Adrenal gland (tissue), 9 donors: ENCODE measurements at regions not wholly inside any gene's neighbourhood (a gene's known extent, or its start where the extent isn't known, plus 50 kb on each side); places are given as distances from the start of the nearest gene placed in this dataset.

Experiments
- DNase-seq, 7 donors: peaks; one replicate each; pipeline ENCODE4 v3.0.0-alpha.2; 2019 to 2020
- H3K27ac ChIP-seq, 5 donors: fragments of 200-600 bp; sonication (generic) in 4 of 5; 1 replicate in 3 of 5; 2 replicates in 2 of 5; pipeline versions ENCODE4 v1.5.1 to v1.8.0; 2016 to 2020; ENCODE audit warnings: mild to moderate bottlenecking in 1 of 5
- H3K27me3 ChIP-seq: fragments of 200-600 bp; 2 replicates; pipeline ENCODE4 v1.8.0; 2021
- H3K36me3 ChIP-seq, 2 donors: fragments of 200-600 bp; replicated peaks in 1 of 2; 1 replicate in 1 of 2; 2 replicates in 1 of 2; pipeline versions ENCODE4 v1.5.1 to v1.8.0; 2018 to 2022
- H3K4me1 ChIP-seq, 2 donors: fragments of 200-600 bp; replicated peaks in 1 of 2; 1 replicate in 1 of 2; 2 replicates in 1 of 2; pipeline versions ENCODE4 v1.5.1 to v1.8.0; 2018 to 2021
- H3K4me3 ChIP-seq, 4 donors: fragments of 200-600 bp; sonication (generic) in 3 of 4; one replicate each; pipeline ENCODE4 v1.5.1; 2016 to 2018
- H3K9me3 ChIP-seq, 3 donors: fragments of 200-600 bp; sonication (generic) in 1 of 3; replicated peaks in 1 of 3; 1 replicate in 2 of 3; 2 replicates in 1 of 3; pipeline versions ENCODE4 v1.5.1 to v1.8.0; 2016 to 2021
- CTCF ChIP-seq, 6 experiments: fragments of 450-650 bp in 4 of 6; fragments of 200-600 bp in 2 of 6; sonication (generic) in 1 of 6; IDR thresholded peaks; 1 replicate in 5 of 6; 2 replicates in 1 of 6; pipeline versions ENCODE4 v1.5.1 to v1.8.0; 2016 to 2021; ENCODE audit warnings: antibody characterized with exemption in 6 of 6, mild to moderate bottlenecking in 2 of 6, moderate library complexity in 1 of 6
- POLR2A ChIP-seq, 2 donors: fragments of 450-650 bp; IDR thresholded peaks; one replicate each; pipeline ENCODE4 v1.6.1; 2017; ENCODE audit warnings: antibody characterized with exemption in 2 of 2, mild to moderate bottlenecking in 2 of 2, moderate library complexity in 1 of 2
- WGBS, 4 donors: extraction: QIAGEN DNeasy Blood & Tissue Kit in 2 of 4; methylation state at CpG; one replicate each; pipeline versions ENCODE4 v1.1.5 to v1.1.7; 2013 to 2017; 5-methylcytosine and 5-hydroxymethylcytosine counted together
- intact Hi-C, 2 donors: fragments of 100-400 bp; cut with DNase I; formaldehyde crosslinking; loops; one replicate each; pipeline versions ENCODE4 v1.14.1 to v1.15.0; 2022 to 2023
- donor health status: healthy with polysubstance abuse.
- donor health status: Bipolar disorder and iron deficiency.
- donor health status: DM: yes; HTN: yes; CAD: no.
- donor health status: DM: no; HTN: no; CAD: no.
- donor health status: DM: no; HTN: no; CAD: no.

- no peak for DNase-seq
- H3K36me3 ChIP-seq: no peaks in the 10 kb centered on the region
- H3K4me3 ChIP-seq: no peak overlapping the region
- H3K27me3 ChIP-seq: no peaks in the 10 kb centered on the region
- intact Hi-C loops: no loop called here
- no peaks in the 10 kb centered on the region for H3K9me3 ChIP-seq
- TF ChIP-seq POLR2A (IDR thresholded peaks at IDR 0.05): no peak
- TF ChIP-seq CTCF (IDR thresholded peaks at IDR 0.05): no peak
- 67 to 100% (median 73%) methylated on average over 1 to 4 of the region's 4 CpGs for WGBS, 4 donors
- H3K27ac ChIP-seq: no peak overlapping the region
- H3K4me1 ChIP-seq: no peaks in the 10 kb centered on the region
Observed at GRCh38 chr2:35356332-35356731, 999.2 kb upstream of the CRIM1 start.

DNA sequence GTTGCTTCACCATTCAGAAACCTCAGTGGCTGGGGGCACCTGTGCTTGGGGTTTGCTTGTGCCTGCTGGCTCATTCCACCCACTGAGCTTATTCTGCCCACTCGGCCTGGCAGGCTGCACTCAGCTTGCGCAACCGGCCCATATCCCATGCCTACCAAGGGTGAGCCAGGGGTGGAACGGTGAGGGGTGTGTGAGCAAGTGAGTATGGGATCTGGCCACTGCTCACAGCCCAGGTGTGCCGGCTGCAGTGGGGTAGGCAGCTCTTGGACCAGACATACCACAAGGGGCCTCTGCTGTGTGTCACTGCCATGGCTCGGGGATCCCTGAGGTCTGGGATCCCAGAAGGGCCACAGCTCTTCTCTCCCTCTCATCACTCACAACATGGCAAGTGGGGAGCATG, 1000.5 kb upstream of the CRIM1 start:
- Histone ChIP-seq H3K4me3 (no peak overlapping the region), H3K9me3 (no peaks in the 10 kb centered on the region), H3K4me1 (no peaks in the 10 kb centered on the region), H3K27me3 (no peaks in the 10 kb centered on the region), H3K27ac (no peak overlapping the region), H3K36me3 (no peaks in the 10 kb centered on the region)
- 83 to 100% (median 90%) methylated on average over 1 to 6 of the region's 6 CpGs for WGBS, 4 donors
- intact Hi-C loops: no loop called here
- TF ChIP-seq CTCF (IDR thresholded peaks at IDR 0.05): no peak
- no peak for TF ChIP-seq POLR2A (IDR thresholded peaks at IDR 0.05)
- DNase-seq: no peak

- DNase-seq: no peak
- no peaks in the 10 kb centered on the region for H3K9me3 ChIP-seq
- no peaks in the 10 kb centered on the region for H3K4me1 ChIP-seq
- H3K27me3 ChIP-seq: no peaks in the 10 kb centered on the region
- no peak overlapping the region for H3K4me3 ChIP-seq
- 78 to 85% (median 84%) methylated on average over 7 of the region's 7 CpGs for WGBS, 4 donors
- no peaks in the 10 kb centered on the region for H3K36me3 ChIP-seq
- TF ChIP-seq CTCF (IDR thresholded peaks at IDR 0.05) (no peak), POLR2A (IDR thresholded peaks at IDR 0.05) (no peak)
- intact Hi-C loops: no loop called here
- H3K27ac ChIP-seq: no peak overlapping the region
Observed at GRCh38 chr2:35347561-35347960, 1008.0 kb upstream of the CRIM1 start.

DNA sequence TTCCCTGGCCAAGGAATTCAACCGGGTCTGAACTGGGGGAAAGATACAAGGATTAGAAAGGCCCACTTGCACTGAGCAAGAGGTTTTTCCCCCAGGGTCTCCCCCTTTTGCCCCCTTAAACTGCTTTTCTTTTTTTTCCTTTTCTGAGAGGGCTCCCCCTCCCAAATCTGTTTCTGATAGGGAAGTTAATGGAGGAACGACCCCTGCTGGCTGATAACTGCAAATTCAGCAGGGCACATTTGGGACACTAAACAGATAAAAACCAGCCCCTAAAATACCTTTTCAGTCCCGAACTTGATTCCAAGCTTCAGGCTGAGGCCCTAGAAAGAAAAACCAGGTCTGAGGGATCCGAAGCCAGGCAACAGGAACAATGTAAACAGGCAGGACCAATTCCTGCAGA, 1012.4 kb upstream of the CRIM1 start:
- Histone ChIP-seq H3K9me3 (no peaks in the 10 kb centered on the region), H3K4me3 (no peak overlapping the region), H3K4me1 (no peaks in the 10 kb centered on the region), H3K27ac (no peak overlapping the region), H3K27me3 (no peaks in the 10 kb centered on the region), H3K36me3 (no peaks in the 10 kb centered on the region)
- no peak for DNase-seq
- 60 to 71% (median 68%) methylated on average over 4 of the region's 4 CpGs for WGBS, 4 donors
- intact Hi-C loops: no loop called here
- TF ChIP-seq CTCF (IDR thresholded peaks at IDR 0.05): no peak
- no peak for TF ChIP-seq POLR2A (IDR thresholded peaks at IDR 0.05)
